HepG2 (cell line): ENCODE measurements at regions not wholly inside any gene's neighbourhood (a gene's known extent, or its start where the extent isn't known, plus 50 kb on each side); places are given as distances from the start of the nearest gene placed in this dataset.
A peak's percentile ranks its signal among the peaks of the same experiment; 100 is the strongest.

Experiments
- ADNP ChIP-seq: sonication (generic); formaldehyde crosslinking; IDR thresholded peaks from 2 replicates; pipeline ENCODE4 v1.4.0; 2020; ENCODE audit warnings: missing genetic modification reagents
- ARNT2 ChIP-seq: sonication (generic); formaldehyde crosslinking; IDR thresholded peaks from 2 replicates; pipeline ENCODE4 v1.8.0; 2022; ENCODE audit warnings: mild to moderate bottlenecking, low read depth, missing genetic modification reagents, moderate library complexity
- ASH2L ChIP-seq: fragments of 300-600, 200-600 bp; sonication (generic); IDR thresholded peaks from 2 replicates; pipeline ENCODE4 v1.7.0; 2017; ENCODE audit warnings: low read depth, mild to moderate bottlenecking, moderate library complexity, mixed read lengths, low read length; ENCODE audit not compliant: insufficient read length
- HOXD1 ChIP-seq: sonication (generic); formaldehyde crosslinking; IDR thresholded peaks from 2 replicates; pipeline ENCODE4 v1.5.0; 2020; ENCODE audit warnings: missing genetic modification reagents
- ISX ChIP-seq: sonication (generic); formaldehyde crosslinking; conservative IDR thresholded peaks from 2 replicates; pipeline ENCODE4 v1.5.0; 2020; ENCODE audit warnings: missing genetic modification reagents
- MAZ ChIP-seq, 2 experiments: sonication (generic) in 1 of 2; formaldehyde crosslinking in 1 of 2; IDR thresholded peaks; 2 replicates each; pipeline versions ENCODE4 v1.5.0 to v1.6.1; 2012 to 2020; ENCODE audit warnings: low read depth in 2 of 2, mild to moderate bottlenecking in 2 of 2, borderline replicate concordance in 1 of 2, improper control_type of control experiment in 1 of 2, low read length in 1 of 2, missing genetic modification reagents in 1 of 2, moderate library complexity in 1 of 2
- MEF2D ChIP-seq: sonication (generic); formaldehyde crosslinking; IDR thresholded peaks from 2 replicates; pipeline ENCODE4 v1.5.1; 2020; ENCODE audit warnings: mild to moderate bottlenecking, missing genetic modification reagents
- NFYB ChIP-seq: sonication (generic); formaldehyde crosslinking; IDR thresholded peaks from 2 replicates; pipeline ENCODE4 v1.4.0; 2020; ENCODE audit warnings: missing genetic modification reagents
- PHB2 ChIP-seq: fragments of 450-650 bp; IDR thresholded peaks from 2 replicates; pipeline ENCODE4 v1.6.1; 2018; ENCODE audit not compliant: partially characterized antibody
- RARA ChIP-seq: IDR thresholded peaks from 2 replicates; pipeline ENCODE4 v1.6.1; 2016; ENCODE audit warnings: missing genetic modification reagents, missing compliant biosample characterization
- SSRP1 ChIP-seq: IDR thresholded peaks from 2 replicates; pipeline ENCODE4 v1.6.1; 2016; ENCODE audit warnings: control low read depth
- TP53 ChIP-seq: sonication (generic); formaldehyde crosslinking; conservative IDR thresholded peaks from 2 replicates; pipeline ENCODE4 v1.4.0; 2020; ENCODE audit warnings: missing genetic modification reagents
- ZFP1 ChIP-seq: IDR thresholded peaks from 2 replicates; pipeline ENCODE4 v1.6.1; 2016
- ZNF101 ChIP-seq: sonication (generic); formaldehyde crosslinking; IDR thresholded peaks from 2 replicates; pipeline ENCODE4 v1.4.0; 2020; ENCODE audit warnings: mild to moderate bottlenecking, low read depth, missing genetic modification reagents, borderline replicate concordance
- ZNF12 ChIP-seq: sonication (generic); formaldehyde crosslinking; IDR thresholded peaks from 2 replicates; pipeline ENCODE4 v1.5.0; 2020; ENCODE audit warnings: missing genetic modification reagents
- ZNF780A ChIP-seq: sonication (generic); formaldehyde crosslinking; IDR thresholded peaks from 2 replicates; pipeline ENCODE4 v1.8.0; 2022; ENCODE audit warnings: mild to moderate bottlenecking, missing genetic modification reagents, moderate library complexity
- ZSCAN12 ChIP-seq: sonication (generic); formaldehyde crosslinking; IDR thresholded peaks from 2 replicates; pipeline ENCODE4 v1.9.0; 2021; ENCODE audit warnings: mild to moderate bottlenecking, missing genetic modification reagents
- ZSCAN20 ChIP-seq: sonication (generic); formaldehyde crosslinking; IDR thresholded peaks from 2 replicates; pipeline ENCODE4 v1.4.0; 2020; ENCODE audit warnings: missing genetic modification reagents, mild to moderate bottlenecking, borderline replicate concordance
- TF ChIP-seq, protein P1 (sequence below): sonication (generic); formaldehyde crosslinking; IDR thresholded peaks from 2 replicates; pipeline ENCODE4 v1.4.0; 2020; ENCODE audit warnings: low read depth, mild to moderate bottlenecking, missing genetic modification reagents
- TF ChIP-seq, protein P2 (sequence below): sonication (generic); formaldehyde crosslinking; IDR thresholded peaks from 2 replicates; pipeline ENCODE4 v1.4.0; 2020; ENCODE audit warnings: missing genetic modification reagents; ENCODE audit errors: not compliant biosample characterization
- TF ChIP-seq, protein P3 (sequence below): sonication (generic); formaldehyde crosslinking; conservative IDR thresholded peaks from 2 replicates; pipeline ENCODE4 v1.8.1; 2023; ENCODE audit warnings: missing genetic modification reagents
- TF ChIP-seq, protein P4 (sequence below): sonication (generic); formaldehyde crosslinking; IDR thresholded peaks from 2 replicates; pipeline ENCODE4 v1.4.0; 2020; ENCODE audit warnings: missing genetic modification reagents

DNA sequence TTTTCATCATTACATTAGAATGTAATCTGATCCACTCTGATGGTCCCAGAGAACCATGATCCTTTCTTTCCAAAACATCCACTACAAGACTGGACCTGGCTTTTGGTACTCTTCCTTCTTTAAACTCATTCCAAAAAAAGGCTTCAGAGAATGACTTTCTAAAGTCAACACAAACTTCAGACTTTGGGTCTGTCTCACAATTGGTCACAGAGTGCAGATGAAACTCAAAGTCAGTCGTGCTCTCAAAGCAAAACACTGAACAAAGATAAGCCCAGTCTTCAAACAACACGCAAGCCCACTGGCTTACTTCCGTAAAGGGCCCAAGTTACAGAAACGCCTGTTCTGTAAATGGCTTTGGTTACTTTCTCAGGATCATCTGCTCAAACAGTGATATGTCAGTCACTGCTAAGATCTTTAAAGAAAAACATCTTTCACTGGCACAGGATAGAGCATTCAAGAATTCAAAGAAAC lies 250.9 kb upstream of the MKLN1 start (continued):
- TF ChIP-seq ARNT2 (0 out of 2 replicates have a peak, but pooled peaks have one; percentile 36), ZFP1 (CRISPR knock-in tag) (peak; percentile 58; the same call in 1 of the 2 replicates), ZNF780A (CRISPR knock-in tag) (no peak), ISX (CRISPR knock-in tag) (no peak), TP53 (peak; percentile 66; the same call in 1 of the 2 replicates), RARA (CRISPR knock-in tag) (peak; percentile 74), NFYB (CRISPR knock-in tag) (no peak), MEF2D (peak; percentile 93), ASH2L (peak; percentile 60), MAZ (IDR thresholded peaks at IDR 0.05; ENCODE audit: borderline replicate concordance, low read depth, low read length) (no peak), MAZ (CRISPR knock-in tag; IDR thresholded peaks at IDR 0.05; ENCODE audit: low read depth) (no peak), ZNF101 (no peak), ZSCAN12 (no peak), SSRP1 (CRISPR knock-in tag) (no peak), PHB2 (no peak), HOXD1 (CRISPR knock-in tag) (no peak), ZNF12 (peak; percentile 57; the same call in 1 of the 2 replicates), ADNP (CRISPR knock-in tag) (no peak), ZSCAN20 (peak; percentile 74; the same call in 1 of the 2 replicates)
- TF ChIP-seq, protein P1, sequence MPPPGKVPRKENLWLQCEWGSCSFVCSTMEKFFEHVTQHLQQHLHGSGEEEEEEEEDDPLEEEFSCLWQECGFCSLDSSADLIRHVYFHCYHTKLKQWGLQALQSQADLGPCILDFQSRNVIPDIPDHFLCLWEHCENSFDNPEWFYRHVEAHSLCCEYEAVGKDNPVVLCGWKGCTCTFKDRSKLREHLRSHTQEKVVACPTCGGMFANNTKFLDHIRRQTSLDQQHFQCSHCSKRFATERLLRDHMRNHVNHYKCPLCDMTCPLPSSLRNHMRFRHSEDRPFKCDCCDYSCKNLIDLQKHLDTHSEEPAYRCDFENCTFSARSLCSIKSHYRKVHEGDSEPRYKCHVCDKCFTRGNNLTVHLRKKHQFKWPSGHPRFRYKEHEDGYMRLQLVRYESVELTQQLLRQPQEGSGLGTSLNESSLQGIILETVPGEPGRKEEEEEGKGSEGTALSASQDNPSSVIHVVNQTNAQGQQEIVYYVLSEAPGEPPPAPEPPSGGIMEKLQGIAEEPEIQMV (CRISPR knock-in tag), result no peak
- TF ChIP-seq, protein P2, sequence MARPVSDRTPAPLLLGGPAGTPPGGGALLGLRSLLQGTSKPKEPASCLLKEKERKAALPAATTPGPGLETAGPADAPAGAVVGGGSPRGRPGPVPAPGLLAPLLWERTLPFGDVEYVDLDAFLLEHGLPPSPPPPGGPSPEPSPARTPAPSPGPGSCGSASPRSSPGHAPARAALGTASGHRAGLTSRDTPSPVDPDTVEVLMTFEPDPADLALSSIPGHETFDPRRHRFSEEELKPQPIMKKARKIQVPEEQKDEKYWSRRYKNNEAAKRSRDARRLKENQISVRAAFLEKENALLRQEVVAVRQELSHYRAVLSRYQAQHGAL, result no peak
- TF ChIP-seq, protein P3, sequence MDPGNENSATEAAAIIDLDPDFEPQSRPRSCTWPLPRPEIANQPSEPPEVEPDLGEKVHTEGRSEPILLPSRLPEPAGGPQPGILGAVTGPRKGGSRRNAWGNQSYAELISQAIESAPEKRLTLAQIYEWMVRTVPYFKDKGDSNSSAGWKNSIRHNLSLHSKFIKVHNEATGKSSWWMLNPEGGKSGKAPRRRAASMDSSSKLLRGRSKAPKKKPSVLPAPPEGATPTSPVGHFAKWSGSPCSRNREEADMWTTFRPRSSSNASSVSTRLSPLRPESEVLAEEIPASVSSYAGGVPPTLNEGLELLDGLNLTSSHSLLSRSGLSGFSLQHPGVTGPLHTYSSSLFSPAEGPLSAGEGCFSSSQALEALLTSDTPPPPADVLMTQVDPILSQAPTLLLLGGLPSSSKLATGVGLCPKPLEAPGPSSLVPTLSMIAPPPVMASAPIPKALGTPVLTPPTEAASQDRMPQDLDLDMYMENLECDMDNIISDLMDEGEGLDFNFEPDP (CRISPR knock-in tag), result no peak
- TF ChIP-seq, protein P4, sequence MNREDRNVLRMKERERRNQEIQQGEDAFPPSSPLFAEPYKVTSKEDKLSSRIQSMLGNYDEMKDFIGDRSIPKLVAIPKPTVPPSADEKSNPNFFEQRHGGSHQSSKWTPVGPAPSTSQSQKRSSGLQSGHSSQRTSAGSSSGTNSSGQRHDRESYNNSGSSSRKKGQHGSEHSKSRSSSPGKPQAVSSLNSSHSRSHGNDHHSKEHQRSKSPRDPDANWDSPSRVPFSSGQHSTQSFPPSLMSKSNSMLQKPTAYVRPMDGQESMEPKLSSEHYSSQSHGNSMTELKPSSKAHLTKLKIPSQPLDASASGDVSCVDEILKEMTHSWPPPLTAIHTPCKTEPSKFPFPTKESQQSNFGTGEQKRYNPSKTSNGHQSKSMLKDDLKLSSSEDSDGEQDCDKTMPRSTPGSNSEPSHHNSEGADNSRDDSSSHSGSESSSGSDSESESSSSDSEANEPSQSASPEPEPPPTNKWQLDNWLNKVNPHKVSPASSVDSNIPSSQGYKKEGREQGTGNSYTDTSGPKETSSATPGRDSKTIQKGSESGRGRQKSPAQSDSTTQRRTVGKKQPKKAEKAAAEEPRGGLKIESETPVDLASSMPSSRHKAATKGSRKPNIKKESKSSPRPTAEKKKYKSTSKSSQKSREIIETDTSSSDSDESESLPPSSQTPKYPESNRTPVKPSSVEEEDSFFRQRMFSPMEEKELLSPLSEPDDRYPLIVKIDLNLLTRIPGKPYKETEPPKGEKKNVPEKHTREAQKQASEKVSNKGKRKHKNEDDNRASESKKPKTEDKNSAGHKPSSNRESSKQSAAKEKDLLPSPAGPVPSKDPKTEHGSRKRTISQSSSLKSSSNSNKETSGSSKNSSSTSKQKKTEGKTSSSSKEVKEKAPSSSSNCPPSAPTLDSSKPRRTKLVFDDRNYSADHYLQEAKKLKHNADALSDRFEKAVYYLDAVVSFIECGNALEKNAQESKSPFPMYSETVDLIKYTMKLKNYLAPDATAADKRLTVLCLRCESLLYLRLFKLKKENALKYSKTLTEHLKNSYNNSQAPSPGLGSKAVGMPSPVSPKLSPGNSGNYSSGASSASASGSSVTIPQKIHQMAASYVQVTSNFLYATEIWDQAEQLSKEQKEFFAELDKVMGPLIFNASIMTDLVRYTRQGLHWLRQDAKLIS (CRISPR knock-in tag), result no peak
